Activated T-helper 17 cell treated with anti-CD3 and anti-CD28 coated beads, Interleukin-2, amount 50 U/mL, for 72 hours (primary cell): ENCODE measurements at regions not wholly inside any gene's neighbourhood (a gene's known extent, or its start where the extent isn't known, plus 50 kb on each side); places are given as distances from the start of the nearest gene placed in this dataset.

Experiments used
- ATAC-seq: fragments of 150-1000 bp; cut with Tn5 transposase; replicated peaks from 2 replicates; pipeline ENCODE4 v1.10.0; 2021; ENCODE audit warnings: mild to moderate bottlenecking, moderate library complexity
- H3K27ac Mint-ChIP-seq: one replicate; pipeline ENCODE4 v1.8.0; 2022; ENCODE audit warnings: mixed read lengths
- H3K27me3 Mint-ChIP-seq: one replicate; pipeline ENCODE4 v1.8.0; 2022; ENCODE audit warnings: mixed read lengths
- H3K36me3 Mint-ChIP-seq: one replicate; pipeline ENCODE4 v1.8.0; 2022; ENCODE audit warnings: low read depth, mild to moderate bottlenecking, mixed read lengths
- H3K4me1 Mint-ChIP-seq: one replicate; pipeline ENCODE4 v1.8.0; 2022; ENCODE audit warnings: mixed read lengths
- H3K4me3 Mint-ChIP-seq: one replicate; pipeline ENCODE4 v1.8.0; 2022; ENCODE audit warnings: mild to moderate bottlenecking, mixed read lengths
- H3K9me3 Mint-ChIP-seq: one replicate; pipeline ENCODE4 v1.8.0; 2022; ENCODE audit warnings: mixed read lengths

DNA sequence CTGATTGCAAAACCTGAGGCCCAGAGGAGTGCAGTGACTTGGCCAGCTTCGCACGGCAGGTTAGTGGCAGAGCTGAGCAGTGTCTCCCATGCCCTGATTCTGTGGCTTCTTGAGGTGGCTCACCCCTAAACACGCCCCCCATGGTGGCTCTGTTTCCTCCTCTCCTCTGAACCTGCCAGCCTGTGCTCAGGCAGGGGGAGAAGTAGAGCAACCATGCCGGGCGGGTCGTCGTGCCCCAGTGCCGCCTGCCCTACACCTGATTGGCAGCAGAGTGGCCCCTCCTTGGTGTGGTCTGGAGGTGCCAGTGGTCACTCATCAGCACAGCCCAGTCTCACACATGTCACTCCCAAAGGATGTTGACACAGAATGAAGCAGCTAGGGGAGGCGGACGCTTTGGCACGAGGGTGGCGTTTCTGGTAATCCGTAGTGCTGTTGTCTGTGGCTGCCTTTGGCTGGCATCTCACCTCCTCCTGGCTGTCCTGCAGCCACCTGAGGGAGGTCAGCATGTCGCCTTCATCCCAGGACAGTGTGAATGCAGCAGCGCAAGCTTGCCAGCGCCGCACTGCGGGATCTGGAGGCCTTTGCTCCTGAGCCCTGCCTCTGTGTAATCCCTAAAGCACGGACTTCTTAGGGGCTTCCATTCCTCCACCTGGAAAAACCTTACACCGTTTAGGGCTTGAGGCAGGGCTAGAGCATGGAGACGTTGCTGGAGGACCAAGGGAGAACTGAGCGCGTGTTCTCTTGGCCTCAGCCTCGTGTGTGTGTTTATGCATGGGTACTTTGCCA lies 294.7 kb downstream of the SEC14L1 start:
- Mint-ChIP-seq H3K27me3 (no peaks in the 10 kb centered on the region), H3K36me3 (peaks cover 26% of the 10 kb centered on the region), H3K9me3 (no peaks in the 10 kb centered on the region), H3K27ac (peak overlapping the region; percentile 81), H3K4me3 (peak overlapping the region; percentile 94), H3K4me1 (peaks cover 45% of the 10 kb centered on the region)
- peak; percentile 25 for ATAC-seq

- peak overlapping the region; percentile 81 for H3K27ac Mint-ChIP-seq
- peak overlapping the region; percentile 94 for H3K4me3 Mint-ChIP-seq
- H3K27me3 Mint-ChIP-seq: no peaks in the 10 kb centered on the region
- peaks cover 27% of the 10 kb centered on the region for H3K36me3 Mint-ChIP-seq
- H3K4me1 Mint-ChIP-seq: peaks cover 49% of the 10 kb centered on the region
- no peak for ATAC-seq
- H3K9me3 Mint-ChIP-seq: no peaks in the 10 kb centered on the region
Observed at GRCh38 chr17:77436058-77436442, 295.3 kb downstream of the SEC14L1 start.

DNA sequence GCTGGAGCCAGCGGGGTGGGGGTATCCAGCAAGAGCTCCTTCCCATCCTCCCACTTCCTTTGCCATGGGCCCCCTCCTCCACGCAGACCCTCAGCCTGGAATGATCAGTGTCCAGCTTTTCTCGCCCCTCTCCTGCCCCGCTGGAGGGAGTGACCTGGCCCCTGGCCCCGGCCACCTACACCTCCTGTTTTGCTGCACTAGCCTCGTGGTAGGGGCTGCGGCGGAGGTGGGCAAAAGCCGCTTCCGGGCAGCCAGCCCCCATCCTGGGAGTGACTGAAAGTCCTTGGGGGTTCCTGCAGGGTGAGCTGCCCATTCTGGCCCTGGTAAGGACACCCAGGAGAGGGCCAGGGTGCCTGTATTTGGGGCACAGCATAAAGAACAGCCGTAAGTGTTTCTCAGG lies 295.7 kb downstream of the SEC14L1 start:
- Mint-ChIP-seq H3K9me3 (no peaks in the 10 kb centered on the region), H3K27me3 (no peaks in the 10 kb centered on the region), H3K4me1 (peaks cover 53% of the 10 kb centered on the region), H3K36me3 (peaks cover 31% of the 10 kb centered on the region), H3K27ac (peak overlapping the region; percentile 81), H3K4me3 (peak overlapping the region; percentile 94)
- no peak for ATAC-seq

DNA sequence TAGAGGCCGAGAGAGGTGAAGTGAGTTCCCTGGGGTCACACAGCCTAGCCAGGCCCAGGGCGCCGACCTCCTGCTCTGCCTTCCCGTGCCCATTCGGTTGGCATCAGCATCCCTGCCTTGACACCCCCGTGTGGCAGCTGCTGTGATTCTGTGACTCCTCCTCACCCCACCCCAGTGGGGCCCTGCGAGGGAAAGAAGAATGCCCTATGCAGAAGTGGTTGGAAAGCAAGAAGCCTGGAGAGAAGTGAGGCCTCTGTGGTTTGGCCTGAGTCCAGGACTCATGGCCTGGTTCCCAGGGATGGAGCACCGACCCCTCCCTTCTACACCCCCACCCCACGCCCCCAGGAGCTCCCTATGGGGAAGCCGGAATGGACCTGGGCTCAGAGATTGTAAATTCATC lies 296.2 kb downstream of the SEC14L1 start:
- H3K36me3 Mint-ChIP-seq: peaks cover 34% of the 10 kb centered on the region
- H3K9me3 Mint-ChIP-seq: no peaks in the 10 kb centered on the region
- ATAC-seq: no peak
- peaks cover 57% of the 10 kb centered on the region for H3K4me1 Mint-ChIP-seq
- H3K27me3 Mint-ChIP-seq: no peaks in the 10 kb centered on the region
- H3K27ac Mint-ChIP-seq: peak overlapping the region; percentile 81
- H3K4me3 Mint-ChIP-seq: peak overlapping the region; percentile 94

- Mint-ChIP-seq H3K36me3 (peaks cover 36% of the 10 kb centered on the region), H3K4me1 (peaks cover 54% of the 10 kb centered on the region), H3K27me3 (no peaks in the 10 kb centered on the region), H3K4me3 (peak overlapping the region; percentile 94), H3K9me3 (no peaks in the 10 kb centered on the region), H3K27ac (no peak overlapping the region)
- no peak for ATAC-seq
Observed at GRCh38 chr17:77437747-77438146, 297.0 kb downstream of the SEC14L1 start.

GRCh38 chr17:77438241-77439188 lies 297.7 kb downstream of the SEC14L1 start:
- Mint-ChIP-seq H3K4me1 (peaks cover 60% of the 10 kb centered on the region), H3K9me3 (no peaks in the 10 kb centered on the region), H3K36me3 (peaks cover 43% of the 10 kb centered on the region), H3K4me3 (peak overlapping the region; percentile 94), H3K27ac (peak overlapping the region; percentile 95), H3K27me3 (no peaks in the 10 kb centered on the region)
- ATAC-seq: no peak

DNA sequence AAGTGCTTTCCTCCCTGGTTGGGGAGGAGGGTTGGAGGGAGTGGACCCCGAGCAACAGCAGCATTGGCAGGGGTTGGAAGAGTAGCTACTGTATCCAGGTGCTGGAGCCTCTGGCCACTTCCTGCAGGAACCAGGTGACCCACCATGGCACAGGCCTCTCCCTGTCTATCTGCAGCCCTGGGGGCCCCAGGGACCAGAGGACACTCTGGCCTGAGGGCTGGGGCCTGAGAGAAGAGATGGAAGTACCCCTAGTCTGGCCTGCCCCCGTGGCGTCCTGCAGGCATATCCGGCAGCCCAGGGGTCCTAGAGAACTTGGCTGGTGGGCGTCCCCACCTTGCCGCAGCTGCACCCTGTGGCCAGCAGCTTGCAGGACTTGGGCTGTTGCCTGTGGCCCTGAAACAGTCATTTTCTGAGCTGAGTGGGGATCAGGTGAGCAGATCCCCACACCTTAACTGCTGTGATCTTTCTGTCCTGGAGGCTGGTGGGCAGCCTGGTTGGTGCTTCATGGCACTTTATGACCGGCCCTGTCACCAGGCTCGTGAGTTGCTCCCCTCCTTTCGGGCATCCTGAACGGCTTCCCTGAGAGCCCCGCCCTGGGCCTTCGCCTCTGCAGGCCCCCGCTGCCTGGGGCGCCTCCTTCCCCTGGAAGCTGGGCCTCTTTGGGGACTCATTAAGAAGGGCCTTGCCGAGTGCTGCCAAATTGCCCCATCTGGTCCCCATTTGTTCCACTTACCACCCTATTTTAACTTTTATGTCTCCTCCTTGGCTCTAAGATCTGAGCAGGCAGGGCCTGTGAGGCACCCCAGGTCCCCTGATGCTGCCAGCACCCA lies 298.6 kb downstream of the SEC14L1 start:
- Mint-ChIP-seq H3K27ac (peak overlapping the region; percentile 95), H3K4me3 (peak overlapping the region; percentile 94), H3K27me3 (no peaks in the 10 kb centered on the region), H3K36me3 (peaks cover 43% of the 10 kb centered on the region), H3K9me3 (no peaks in the 10 kb centered on the region), H3K4me1 (peaks cover 66% of the 10 kb centered on the region)
- ATAC-seq: no peak

GRCh38 chr17:77440560-77440981 lies 299.8 kb downstream of the SEC14L1 start:
- peak overlapping the region; percentile 95 for H3K27ac Mint-ChIP-seq
- ATAC-seq: peak; percentile 2
- peaks cover 44% of the 10 kb centered on the region for H3K36me3 Mint-ChIP-seq
- H3K9me3 Mint-ChIP-seq: no peaks in the 10 kb centered on the region
- no peaks in the 10 kb centered on the region for H3K27me3 Mint-ChIP-seq
- H3K4me1 Mint-ChIP-seq: peaks cover 76% of the 10 kb centered on the region
- peak overlapping the region; percentile 94 for H3K4me3 Mint-ChIP-seq

- peaks cover 77% of the 10 kb centered on the region for H3K4me1 Mint-ChIP-seq
- H3K27me3 Mint-ChIP-seq: no peaks in the 10 kb centered on the region
- peak; percentile 63 for ATAC-seq
- peak overlapping the region; percentile 95 for H3K27ac Mint-ChIP-seq
- H3K4me3 Mint-ChIP-seq: peak overlapping the region; percentile 94
- H3K9me3 Mint-ChIP-seq: no peaks in the 10 kb centered on the region
- peaks cover 45% of the 10 kb centered on the region for H3K36me3 Mint-ChIP-seq
Observed at GRCh38 chr17:77441130-77441920, 300.6 kb downstream of the SEC14L1 start.

DNA sequence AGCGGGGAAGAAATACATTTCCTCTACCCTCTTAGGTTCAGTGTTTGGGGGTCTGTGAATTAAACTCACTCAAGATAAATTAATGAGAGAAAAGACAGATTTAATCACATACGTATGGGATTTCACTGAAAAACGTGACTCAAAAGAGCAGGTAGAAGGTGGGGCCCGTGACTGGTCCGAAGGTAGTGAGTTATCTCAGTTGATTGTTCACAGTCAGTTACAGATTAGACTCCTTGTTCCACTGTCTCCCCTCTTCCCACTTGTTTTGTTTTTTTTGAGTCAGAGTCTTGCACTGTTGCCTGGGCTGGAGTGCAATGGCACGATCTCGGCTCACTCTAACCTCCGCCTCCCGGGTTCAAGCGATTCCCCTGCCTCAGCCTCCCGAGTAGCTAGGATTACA lies 301.2 kb downstream of the SEC14L1 start:
- H3K4me3 Mint-ChIP-seq: peak overlapping the region; percentile 94
- no peaks in the 10 kb centered on the region for H3K9me3 Mint-ChIP-seq
- H3K27ac Mint-ChIP-seq: peak overlapping the region; percentile 95

GRCh38 chr17:77442976-77443747 lies 302.4 kb downstream of the SEC14L1 start:
- Mint-ChIP-seq H3K4me1 (peaks cover 76% of the 10 kb centered on the region), H3K9me3 (no peaks in the 10 kb centered on the region), H3K27me3 (no peaks in the 10 kb centered on the region), H3K36me3 (peaks cover 60% of the 10 kb centered on the region), H3K4me3 (peak overlapping the region; percentile 94), H3K27ac (peak overlapping the region; percentile 95)
- ATAC-seq: no peak

More for the DNA sequence above, 301.2 kb downstream of the SEC14L1 start:
- H3K36me3 Mint-ChIP-seq: peaks cover 49% of the 10 kb centered on the region
- no peaks in the 10 kb centered on the region for H3K27me3 Mint-ChIP-seq
- peak; percentile 55 for ATAC-seq
- H3K4me1 Mint-ChIP-seq: peaks cover 77% of the 10 kb centered on the region

GRCh38 chr17:77443748-77444260 lies 303.0 kb downstream of the SEC14L1 start:
- Mint-ChIP-seq H3K9me3 (no peaks in the 10 kb centered on the region), H3K4me3 (peak overlapping the region; percentile 94), H3K4me1 (peaks cover 69% of the 10 kb centered on the region), H3K27me3 (no peaks in the 10 kb centered on the region), H3K27ac (peak overlapping the region; percentile 95), H3K36me3 (peaks cover 61% of the 10 kb centered on the region)
- ATAC-seq: no peak

DNA sequence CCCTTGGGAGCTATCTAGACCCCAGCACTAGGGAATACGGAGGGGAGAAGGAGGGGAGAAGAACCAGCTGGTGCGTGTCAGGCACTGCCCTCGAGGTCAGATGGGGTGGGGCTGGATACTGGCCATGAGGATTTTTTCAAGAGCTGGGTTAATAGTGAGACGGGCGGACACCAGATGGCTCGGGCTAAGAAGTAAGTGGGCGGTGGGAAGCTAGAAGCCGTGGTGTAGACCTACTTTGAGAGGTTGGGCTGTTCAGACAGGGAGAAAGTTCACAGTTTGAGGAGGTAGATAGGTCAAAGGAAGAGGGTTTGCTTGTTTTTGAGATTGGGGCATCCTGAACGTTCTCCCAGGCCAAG lies 303.8 kb downstream of the SEC14L1 start:
- Mint-ChIP-seq H3K27ac (peak overlapping the region; percentile 95), H3K4me1 (peaks cover 67% of the 10 kb centered on the region), H3K36me3 (peaks cover 69% of the 10 kb centered on the region), H3K27me3 (no peaks in the 10 kb centered on the region), H3K4me3 (peak overlapping the region; percentile 94), H3K9me3 (no peaks in the 10 kb centered on the region)
- ATAC-seq: peak; percentile 9
